ENCODE measurements at regions not wholly inside any gene's neighbourhood (a gene's known extent, or its start where the extent isn't known, plus 50 kb on each side); places are given as distances from the start of the nearest gene placed in this dataset.

GRCh38 chr15:69661446-69661845 is 208.8 kb downstream of the RPLP1 start:
- no peak for TF ChIP-seq POLR2A (IDR thresholded peaks at IDR 0.05)
- TF ChIP-seq CTCF (IDR thresholded peaks at IDR 0.05): no peak

All from thyroid gland (tissue), 4 donors.